Sigmoid colon (tissue), 4 donors: ENCODE measurements at regions not wholly inside any gene's neighbourhood (a gene's known extent, or its start where the extent isn't known, plus 50 kb on each side); places are given as distances from the start of the nearest gene placed in this dataset.

Source experiments
- EP300 ChIP-seq, 4 donors: sonication (generic); formaldehyde crosslinking; IDR thresholded peaks; one replicate each; pipeline ENCODE4 v1.6.1; 2017; ENCODE audit warnings: antibody characterized with exemption in 4 of 4
- POLR2A ChIP-seq, 2 donors: fragments of 450-650 bp; IDR thresholded peaks; one replicate each; pipeline ENCODE4 v1.6.1; 2016; ENCODE audit warnings: antibody characterized with exemption in 2 of 2, mild to moderate bottlenecking in 2 of 2, moderate library complexity in 2 of 2
- POLR2AphosphoS5 ChIP-seq, 4 donors: sonication (generic); formaldehyde crosslinking; IDR thresholded peaks; one replicate each; pipeline ENCODE4 v1.6.1; 2017; ENCODE audit warnings: antibody characterized with exemption in 4 of 4
- TF ChIP-seq, protein P1 (sequence below), 4 experiments: fragments of 450-650 bp in 3 of 4; fragments of 200-600 bp in 1 of 4; IDR thresholded peaks; one replicate each; pipeline ENCODE4 v1.5.1; 2016 to 2019; ENCODE audit warnings: antibody characterized with exemption in 4 of 4, mild to moderate bottlenecking in 3 of 4, moderate library complexity in 2 of 4

DNA sequence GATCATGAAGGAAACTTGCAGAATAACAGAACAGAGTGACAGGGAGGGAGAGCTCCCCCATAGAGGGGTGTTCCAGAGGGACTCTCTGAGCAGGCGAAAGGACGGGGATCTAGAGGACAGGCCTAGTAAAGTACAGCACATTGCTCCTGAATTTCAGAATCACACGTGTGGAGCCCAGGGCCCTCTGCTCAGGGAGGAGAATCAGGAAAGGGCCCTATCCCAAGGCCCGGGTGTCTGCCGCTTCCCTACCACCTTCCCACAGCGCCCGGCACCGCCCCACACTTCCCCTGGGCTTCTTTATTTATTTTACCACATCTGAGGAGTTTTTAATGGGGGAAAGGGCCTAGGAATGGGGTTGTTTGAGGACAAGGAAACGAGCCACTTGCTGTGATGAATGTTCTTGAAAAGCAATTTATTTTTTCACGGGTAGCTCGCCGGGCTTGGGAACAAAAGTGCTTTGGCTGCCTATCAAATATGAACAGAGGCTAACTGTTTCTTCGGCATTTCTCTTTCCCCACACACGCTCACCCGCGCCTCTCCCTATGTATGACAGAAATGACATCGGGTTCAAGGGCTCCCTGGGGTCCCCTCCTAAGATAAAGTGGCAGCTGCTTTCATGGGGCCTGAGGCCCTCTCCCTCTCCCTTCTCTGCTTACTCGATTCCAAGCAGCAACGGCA, 79.3 kb upstream of the GLI2 start:
- TF ChIP-seq POLR2AphosphoS5 (IDR thresholded peaks at IDR 0.05) (no peak), POLR2A (IDR thresholded peaks at IDR 0.05) (no peak), EP300 (IDR thresholded peaks at IDR 0.05) (no peak)
- TF ChIP-seq, protein P1, sequence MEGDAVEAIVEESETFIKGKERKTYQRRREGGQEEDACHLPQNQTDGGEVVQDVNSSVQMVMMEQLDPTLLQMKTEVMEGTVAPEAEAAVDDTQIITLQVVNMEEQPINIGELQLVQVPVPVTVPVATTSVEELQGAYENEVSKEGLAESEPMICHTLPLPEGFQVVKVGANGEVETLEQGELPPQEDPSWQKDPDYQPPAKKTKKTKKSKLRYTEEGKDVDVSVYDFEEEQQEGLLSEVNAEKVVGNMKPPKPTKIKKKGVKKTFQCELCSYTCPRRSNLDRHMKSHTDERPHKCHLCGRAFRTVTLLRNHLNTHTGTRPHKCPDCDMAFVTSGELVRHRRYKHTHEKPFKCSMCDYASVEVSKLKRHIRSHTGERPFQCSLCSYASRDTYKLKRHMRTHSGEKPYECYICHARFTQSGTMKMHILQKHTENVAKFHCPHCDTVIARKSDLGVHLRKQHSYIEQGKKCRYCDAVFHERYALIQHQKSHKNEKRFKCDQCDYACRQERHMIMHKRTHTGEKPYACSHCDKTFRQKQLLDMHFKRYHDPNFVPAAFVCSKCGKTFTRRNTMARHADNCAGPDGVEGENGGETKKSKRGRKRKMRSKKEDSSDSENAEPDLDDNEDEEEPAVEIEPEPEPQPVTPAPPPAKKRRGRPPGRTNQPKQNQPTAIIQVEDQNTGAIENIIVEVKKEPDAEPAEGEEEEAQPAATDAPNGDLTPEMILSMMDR (IDR thresholded peaks at IDR 0.05): no peak
